GM18526 (cell line): ENCODE measurements at regions not wholly inside any gene's neighbourhood (a gene's known extent, or its start where the extent isn't known, plus 50 kb on each side); places are given as distances from the start of the nearest gene placed in this dataset.

Experiments used
- POLR2A ChIP-seq: IDR thresholded peaks from 3 replicates; pipeline ENCODE4 v1.6.1; 2011; ENCODE audit not compliant: insufficient read length; ENCODE audit errors: extremely low read depth

- TF ChIP-seq POLR2A, result no peak
Measured at GRCh38 chr1:25074351-25075227, 144.5 kb upstream of the RUNX3 start.

GRCh38 chr1:25073640-25074270 lies 143.7 kb upstream of the RUNX3 start:
- no peak for TF ChIP-seq POLR2A

DNA sequence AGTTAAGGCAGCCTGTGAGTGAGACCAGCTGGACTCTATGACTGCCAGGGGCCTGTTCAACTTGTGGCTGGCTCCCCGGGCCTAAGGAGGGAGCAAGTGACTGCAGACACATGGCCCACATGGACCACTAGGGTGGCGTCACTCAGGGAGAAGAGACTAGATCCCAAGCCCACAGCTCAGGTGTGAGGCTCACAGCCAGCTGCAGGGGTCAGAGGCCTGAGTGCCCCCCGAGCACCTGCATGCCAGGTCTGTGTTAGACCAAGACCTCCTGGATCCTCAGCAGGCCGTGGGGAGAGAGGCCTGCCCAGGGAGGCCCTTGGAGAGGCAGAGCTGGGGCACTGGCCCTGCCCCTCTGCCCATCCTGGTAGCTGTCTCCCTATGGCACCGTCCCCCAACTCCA lies 142.4 kb upstream of the RUNX3 start:
- no peak for TF ChIP-seq POLR2A

DNA sequence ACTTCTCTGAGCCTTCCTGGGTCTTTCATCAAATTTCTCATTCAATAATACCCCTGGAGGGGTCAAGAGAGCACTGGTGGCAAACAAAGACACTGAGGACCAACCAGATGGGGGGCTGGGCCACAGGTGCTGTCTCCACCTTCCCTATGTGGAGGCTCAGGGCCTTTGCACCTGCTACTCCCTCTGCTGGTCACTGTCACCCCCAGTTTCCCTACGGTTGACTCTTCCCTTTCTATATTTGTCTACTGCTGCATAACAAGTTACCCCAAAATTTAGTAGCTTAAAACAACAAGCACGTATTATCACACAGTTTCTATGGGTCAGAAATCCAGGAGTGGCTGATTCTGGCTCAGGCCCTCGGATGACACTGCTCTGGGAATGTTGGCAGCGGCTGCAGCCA lies 138.8 kb upstream of the RUNX3 start:
- TF ChIP-seq POLR2A, result no peak

- no peak for TF ChIP-seq POLR2A
Measured at GRCh38 chr1:25068316-25068715, 138.2 kb upstream of the RUNX3 start.

GRCh38 chr1:25067518-25068251 lies 137.6 kb upstream of the RUNX3 start:
- TF ChIP-seq POLR2A, result no peak

GRCh38 chr1:25066731-25067517 lies 136.8 kb upstream of the RUNX3 start:
- no peak for TF ChIP-seq POLR2A

- TF ChIP-seq POLR2A, result no peak
Measured at GRCh38 chr1:25066256-25066655, 136.2 kb upstream of the RUNX3 start.

DNA sequence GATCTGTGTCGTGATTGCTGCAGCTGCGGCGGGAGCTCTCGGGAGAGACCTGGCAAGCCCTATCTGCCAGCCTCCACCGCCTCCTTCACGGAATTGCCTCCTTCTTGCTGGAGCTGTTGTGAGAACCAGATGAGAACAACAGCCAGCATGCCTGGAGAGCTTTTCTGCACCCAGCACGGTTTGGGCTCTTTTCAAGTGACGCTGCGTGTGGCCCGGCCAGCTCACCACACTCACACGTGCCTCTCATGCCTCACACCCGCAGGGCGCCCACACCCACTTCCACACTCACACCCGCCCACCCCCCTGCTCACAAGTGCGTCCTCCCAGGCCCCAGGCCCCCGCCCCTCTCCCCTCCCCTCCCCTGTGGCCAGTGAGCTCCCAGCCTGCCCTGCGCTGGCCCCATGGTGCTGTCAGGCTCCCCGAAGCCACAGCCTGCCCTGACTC lies 135.7 kb upstream of the RUNX3 start:
- no peak for TF ChIP-seq POLR2A

GRCh38 chr1:25065321-25065721 lies 135.2 kb upstream of the RUNX3 start:
- TF ChIP-seq POLR2A, result no peak

DNA sequence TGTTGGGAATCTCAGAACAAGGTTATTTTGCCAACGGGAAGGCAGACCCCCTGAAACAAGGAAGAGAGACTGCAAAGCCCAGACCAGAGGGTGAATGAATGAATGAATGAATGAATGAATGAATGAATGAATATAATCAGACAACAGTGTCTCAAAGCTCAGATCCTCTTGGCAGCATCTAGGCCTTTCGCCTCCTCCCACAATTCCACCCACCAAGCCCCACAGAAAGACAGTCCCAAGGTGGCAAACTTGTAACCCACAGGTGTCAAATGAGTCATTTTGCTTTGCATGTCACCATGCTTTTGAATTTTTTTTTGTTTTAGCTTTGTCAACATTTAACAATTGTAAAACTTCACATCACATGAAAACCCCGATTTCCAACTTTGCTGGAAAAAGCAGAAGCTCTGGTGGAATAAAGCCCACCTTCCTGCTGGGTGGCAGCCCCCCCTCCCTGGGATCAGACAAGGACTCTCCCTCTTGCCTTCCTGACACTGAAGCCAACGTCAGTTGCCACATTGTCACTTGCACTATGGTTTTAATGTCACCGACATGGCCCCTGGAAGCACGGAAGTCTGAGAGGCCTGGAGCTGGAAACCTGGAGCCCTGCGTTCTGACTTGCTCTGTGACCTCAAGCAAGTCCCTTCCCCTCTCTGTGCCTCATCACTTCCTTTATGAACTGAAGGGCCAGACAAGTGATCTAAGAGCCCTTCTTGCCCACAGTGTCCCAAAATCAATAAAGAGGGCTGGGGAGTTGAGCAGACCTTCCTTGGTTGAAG lies 134.6 kb upstream of the RUNX3 start:
- TF ChIP-seq POLR2A, result no peak

DNA sequence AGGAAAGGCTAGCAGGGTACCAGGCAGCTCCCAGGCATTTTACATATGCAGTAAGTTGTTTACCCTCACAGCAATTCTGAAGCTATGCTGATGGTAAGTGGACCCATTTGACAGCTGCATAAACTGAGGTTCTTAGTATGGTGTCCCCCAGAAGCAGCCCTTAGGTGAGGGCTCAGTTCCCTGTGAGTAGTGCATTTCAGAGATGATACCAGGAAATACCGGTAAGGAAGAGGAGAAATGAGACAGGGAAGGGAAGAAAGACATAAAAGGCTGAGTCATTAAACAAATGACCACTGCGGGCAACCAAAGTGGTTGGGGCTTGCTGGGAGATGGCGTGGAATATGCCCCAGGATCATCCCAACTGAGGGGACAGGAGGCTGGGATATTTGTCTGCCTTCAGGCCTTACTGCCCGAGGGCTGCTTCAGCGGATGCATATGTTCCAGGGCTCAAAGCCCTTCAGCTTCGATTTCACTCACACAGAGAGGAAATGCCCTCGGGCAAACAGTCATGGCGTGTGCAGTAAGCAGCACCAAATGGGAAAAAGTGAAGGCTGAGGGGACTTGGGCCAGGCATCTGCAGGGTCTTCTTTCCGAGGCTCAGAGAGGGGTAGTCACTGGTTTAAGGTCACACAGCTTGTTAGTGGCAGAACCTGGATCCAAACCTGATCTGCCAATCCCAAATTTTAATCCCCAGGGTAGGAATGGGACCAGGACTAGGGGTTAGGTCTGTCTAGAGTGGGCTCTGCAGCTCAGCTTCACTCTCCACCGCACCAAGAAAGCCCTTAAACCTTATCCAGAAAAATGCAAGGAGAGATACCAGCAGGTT lies 133.7 kb upstream of the RUNX3 start:
- TF ChIP-seq POLR2A, result no peak

DNA sequence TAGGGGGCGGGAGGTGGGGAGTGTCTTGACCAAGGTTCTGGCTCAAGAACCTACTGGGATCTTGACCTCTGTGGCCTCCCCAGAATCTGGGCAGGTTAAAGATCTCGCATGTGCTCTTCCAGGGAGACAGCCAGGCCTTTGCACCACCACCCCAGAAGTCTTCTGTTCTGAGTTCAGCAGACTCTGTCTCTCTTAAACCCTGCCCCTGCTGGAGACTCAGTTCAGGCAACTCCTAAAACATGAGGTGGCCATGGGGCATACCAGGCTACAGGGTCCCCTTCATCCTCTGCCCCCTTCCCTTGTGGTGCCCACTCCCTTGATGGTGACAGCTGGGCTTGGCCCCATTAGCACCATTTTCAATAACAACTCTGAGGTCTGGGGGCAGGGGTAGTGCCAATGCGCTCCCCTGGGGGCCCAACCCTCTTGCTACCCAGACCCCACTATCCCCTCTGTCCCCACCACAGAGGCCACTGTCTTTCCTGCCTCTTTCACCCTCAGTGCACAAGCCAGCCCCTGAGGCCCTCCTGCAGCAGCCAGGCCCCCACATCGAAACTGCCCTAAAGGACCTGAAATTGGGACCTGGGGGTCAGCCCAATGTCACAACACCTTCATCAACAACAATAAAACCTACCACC lies 132.7 kb upstream of the RUNX3 start:
- no peak for TF ChIP-seq POLR2A
